ENCODE measurements at regions not wholly inside any gene's neighbourhood (a gene's known extent, or its start where the extent isn't known, plus 50 kb on each side); places are given as distances from the start of the nearest gene placed in this dataset.

DNA sequence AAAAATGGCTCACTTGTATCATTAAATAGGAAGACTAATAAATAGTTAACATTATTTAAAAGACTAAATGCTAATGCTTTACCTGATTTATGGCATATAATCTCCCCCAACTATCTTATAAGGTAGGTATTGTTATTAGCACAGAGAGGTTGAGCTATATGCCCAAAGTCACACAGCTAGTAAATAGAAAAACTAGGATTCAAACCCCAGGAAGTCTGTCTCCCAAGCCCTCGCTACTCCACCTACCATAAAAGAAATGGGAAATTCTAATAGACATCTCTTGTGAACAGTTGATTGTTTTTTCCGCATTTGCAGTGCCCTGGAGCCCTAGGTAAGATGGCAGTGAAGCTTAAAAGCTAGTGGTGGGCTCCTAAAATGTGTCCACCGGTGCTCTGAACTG is 65.2 kb upstream of the SOD1 start:
- TF ChIP-seq, protein P1, sequence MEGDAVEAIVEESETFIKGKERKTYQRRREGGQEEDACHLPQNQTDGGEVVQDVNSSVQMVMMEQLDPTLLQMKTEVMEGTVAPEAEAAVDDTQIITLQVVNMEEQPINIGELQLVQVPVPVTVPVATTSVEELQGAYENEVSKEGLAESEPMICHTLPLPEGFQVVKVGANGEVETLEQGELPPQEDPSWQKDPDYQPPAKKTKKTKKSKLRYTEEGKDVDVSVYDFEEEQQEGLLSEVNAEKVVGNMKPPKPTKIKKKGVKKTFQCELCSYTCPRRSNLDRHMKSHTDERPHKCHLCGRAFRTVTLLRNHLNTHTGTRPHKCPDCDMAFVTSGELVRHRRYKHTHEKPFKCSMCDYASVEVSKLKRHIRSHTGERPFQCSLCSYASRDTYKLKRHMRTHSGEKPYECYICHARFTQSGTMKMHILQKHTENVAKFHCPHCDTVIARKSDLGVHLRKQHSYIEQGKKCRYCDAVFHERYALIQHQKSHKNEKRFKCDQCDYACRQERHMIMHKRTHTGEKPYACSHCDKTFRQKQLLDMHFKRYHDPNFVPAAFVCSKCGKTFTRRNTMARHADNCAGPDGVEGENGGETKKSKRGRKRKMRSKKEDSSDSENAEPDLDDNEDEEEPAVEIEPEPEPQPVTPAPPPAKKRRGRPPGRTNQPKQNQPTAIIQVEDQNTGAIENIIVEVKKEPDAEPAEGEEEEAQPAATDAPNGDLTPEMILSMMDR (IDR thresholded peaks at IDR 0.05): no peak
- no peak for TF ChIP-seq POLR2A (IDR thresholded peaks at IDR 0.05)

All from lower leg skin (tissue), 3 donors.